ENCODE measurements at regions not wholly inside any gene's neighbourhood (a gene's known extent, or its start where the extent isn't known, plus 50 kb on each side); places are given as distances from the start of the nearest gene placed in this dataset.

GRCh38 chr4:26028133-26028792 is 114.2 kb downstream of the SMIM20 start:
- intact Hi-C loops (cut with DNase I) = no loop called here
- H3K27ac ChIP-seq = no peak overlapping the region
- no peaks in the 10 kb centered on the region for H3K27me3 ChIP-seq (ENCODE audit: low read depth)
- TF ChIP-seq, protein P1, sequence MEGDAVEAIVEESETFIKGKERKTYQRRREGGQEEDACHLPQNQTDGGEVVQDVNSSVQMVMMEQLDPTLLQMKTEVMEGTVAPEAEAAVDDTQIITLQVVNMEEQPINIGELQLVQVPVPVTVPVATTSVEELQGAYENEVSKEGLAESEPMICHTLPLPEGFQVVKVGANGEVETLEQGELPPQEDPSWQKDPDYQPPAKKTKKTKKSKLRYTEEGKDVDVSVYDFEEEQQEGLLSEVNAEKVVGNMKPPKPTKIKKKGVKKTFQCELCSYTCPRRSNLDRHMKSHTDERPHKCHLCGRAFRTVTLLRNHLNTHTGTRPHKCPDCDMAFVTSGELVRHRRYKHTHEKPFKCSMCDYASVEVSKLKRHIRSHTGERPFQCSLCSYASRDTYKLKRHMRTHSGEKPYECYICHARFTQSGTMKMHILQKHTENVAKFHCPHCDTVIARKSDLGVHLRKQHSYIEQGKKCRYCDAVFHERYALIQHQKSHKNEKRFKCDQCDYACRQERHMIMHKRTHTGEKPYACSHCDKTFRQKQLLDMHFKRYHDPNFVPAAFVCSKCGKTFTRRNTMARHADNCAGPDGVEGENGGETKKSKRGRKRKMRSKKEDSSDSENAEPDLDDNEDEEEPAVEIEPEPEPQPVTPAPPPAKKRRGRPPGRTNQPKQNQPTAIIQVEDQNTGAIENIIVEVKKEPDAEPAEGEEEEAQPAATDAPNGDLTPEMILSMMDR (IDR thresholded peaks at IDR 0.05) = no peak
- no peaks in the 10 kb centered on the region for H3K9me3 ChIP-seq
- H3K36me3 ChIP-seq = no peaks in the 10 kb centered on the region
- peaks cover 28% of the 10 kb centered on the region for H3K4me1 ChIP-seq
- DNase-seq = no peak
- ATAC-seq = no peak
- no peak overlapping the region for H3K4me3 ChIP-seq

- DNase-seq = peak; percentile 86
- Histone ChIP-seq H3K4me3 (peak overlapping the region; percentile 25), H3K27me3 (ENCODE audit: low read depth) (no peaks in the 10 kb centered on the region), H3K27ac (no peak overlapping the region), H3K4me1 (peaks cover 22% of the 10 kb centered on the region), H3K9me3 (no peaks in the 10 kb centered on the region), H3K36me3 (no peaks in the 10 kb centered on the region)
- intact Hi-C loops (cut with DNase I) = no loop called here
- peak; percentile 93 to 94 for ATAC-seq
- TF ChIP-seq, protein P1 (IDR thresholded peaks at IDR 0.05) = peak; percentile 77
These were observed 115.0 kb downstream of the SMIM20 start for GRCh38 chr4:26028793-26029567.

DNA sequence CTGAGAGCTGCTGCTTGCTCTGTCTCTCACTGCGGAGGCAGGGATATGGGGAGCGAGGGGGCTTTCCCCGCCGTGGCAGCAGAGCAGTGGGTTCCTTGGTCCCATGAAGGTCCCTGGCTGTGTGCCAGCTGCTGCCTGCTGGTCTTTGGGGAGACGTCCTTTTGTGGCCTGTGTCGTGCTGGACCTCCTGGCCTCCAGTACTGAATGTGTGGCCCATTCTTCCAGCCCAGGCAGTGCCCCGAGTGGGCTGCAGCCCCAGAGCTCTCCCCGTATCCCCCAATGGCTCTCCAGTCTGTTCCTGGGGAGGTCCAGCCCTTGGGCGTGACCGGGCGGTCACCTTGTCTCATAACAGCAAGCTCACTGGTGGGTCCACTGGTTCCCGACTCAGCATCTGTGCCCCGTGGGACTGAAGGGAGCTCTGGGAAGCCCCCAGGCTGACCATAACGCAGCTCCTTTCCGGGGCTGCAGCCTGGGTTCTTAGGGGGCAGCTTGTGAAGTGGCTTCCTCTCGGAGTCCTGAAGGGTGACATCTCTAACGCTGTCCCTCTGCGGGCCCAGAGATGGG is 115.6 kb downstream of the SMIM20 start:
- intact Hi-C loops (cut with DNase I) = no loop called here
- peaks cover 22% of the 10 kb centered on the region for H3K4me1 ChIP-seq
- H3K4me3 ChIP-seq = no peak overlapping the region
- H3K27ac ChIP-seq = no peak overlapping the region
- H3K36me3 ChIP-seq = no peaks in the 10 kb centered on the region
- no peaks in the 10 kb centered on the region for H3K9me3 ChIP-seq
- ATAC-seq (no peak), DNase-seq (no peak)
- no peaks in the 10 kb centered on the region for H3K27me3 ChIP-seq (ENCODE audit: low read depth)
- TF ChIP-seq, protein P1 (IDR thresholded peaks at IDR 0.05) = no peak

DNA sequence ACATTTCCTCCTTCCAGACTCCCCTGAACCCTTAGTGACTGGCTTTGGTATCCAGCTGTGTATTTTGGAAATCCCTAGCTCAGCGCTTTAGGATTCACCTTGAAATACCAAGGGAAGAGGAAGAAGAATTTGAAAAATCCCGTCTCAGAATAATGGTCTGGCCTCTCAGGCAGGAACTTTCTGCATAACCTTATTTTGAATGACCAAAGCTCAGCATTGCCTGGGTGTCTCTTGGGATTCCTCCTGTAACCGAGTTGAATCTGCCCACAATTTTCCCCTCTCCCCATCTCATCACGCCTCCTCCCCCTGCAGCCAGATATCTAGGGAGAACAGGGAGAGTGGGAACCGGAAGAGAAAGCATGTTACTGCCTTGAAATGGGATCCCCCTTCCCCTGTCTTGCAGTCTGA is 116.2 kb downstream of the SMIM20 start:
- DNase-seq (no peak), ATAC-seq (no peak)
- H3K4me1 ChIP-seq = peaks cover 22% of the 10 kb centered on the region
- intact Hi-C loops (cut with DNase I) = no loop called here
- H3K36me3 ChIP-seq = no peaks in the 10 kb centered on the region
- H3K27me3 ChIP-seq (ENCODE audit: low read depth) = no peaks in the 10 kb centered on the region
- H3K27ac ChIP-seq = no peak overlapping the region
- TF ChIP-seq, protein P1 (IDR thresholded peaks at IDR 0.05) = no peak
- no peaks in the 10 kb centered on the region for H3K9me3 ChIP-seq
- H3K4me3 ChIP-seq = no peak overlapping the region

DNA sequence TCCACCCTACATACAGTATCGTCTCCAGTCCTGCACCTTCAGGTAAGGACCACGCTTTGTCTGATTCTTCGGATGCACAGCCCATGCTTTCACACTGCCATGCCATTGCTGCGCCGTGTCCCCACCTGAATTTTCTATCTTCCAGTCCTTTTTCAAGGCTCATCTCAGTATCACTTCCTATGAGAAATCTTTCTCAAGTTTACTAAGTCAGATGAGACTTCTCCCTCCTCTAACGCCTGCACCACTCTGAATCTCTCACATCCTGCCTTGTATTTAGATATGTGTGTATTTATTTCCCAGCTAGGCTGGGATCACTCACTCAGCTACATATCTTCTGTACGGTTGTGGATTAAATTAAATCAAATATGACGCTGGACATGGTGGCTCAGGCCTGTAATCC is 116.8 kb downstream of the SMIM20 start:
- TF ChIP-seq, protein P1 (IDR thresholded peaks at IDR 0.05) = no peak
- H3K4me3 ChIP-seq = no peak overlapping the region
- H3K27me3 ChIP-seq (ENCODE audit: low read depth) = no peaks in the 10 kb centered on the region
- H3K4me1 ChIP-seq = peaks cover 22% of the 10 kb centered on the region
- H3K27ac ChIP-seq = no peak overlapping the region
- intact Hi-C loops (cut with DNase I) = no loop called here
- DNase-seq (no peak), ATAC-seq (no peak)
- H3K9me3 ChIP-seq = no peaks in the 10 kb centered on the region
- H3K36me3 ChIP-seq = no peaks in the 10 kb centered on the region

All from lower lobe of right lung (tissue), 2 donors.